Caki2 (cell line): ENCODE measurements at regions not wholly inside any gene's neighbourhood (a gene's known extent, or its start where the extent isn't known, plus 50 kb on each side); places are given as distances from the start of the nearest gene placed in this dataset.

Experiments
- DNase-seq: peaks from one replicate; pipeline ENCODE4 v3.0.0-alpha.2; 2015; ENCODE audit warnings: low read depth
- in situ Hi-C: cut with HindIII; loops from 2 replicates; pipeline ENCODE4 v1.10.0; 2016; ENCODE audit warnings: low sequenced_read_pairs, low pct_unique_long_range_greater_than_20kb, mixed read lengths

- in situ Hi-C loops: no loop called here
- DNase-seq: no peak
Measured at GRCh38 chr2:203654826-203655225, 51.6 kb upstream of the CD28 start.

GRCh38 chr2:203656522-203657287 lies 49.7 kb upstream of the CD28 start:
- DNase-seq: no peak
- in situ Hi-C loops: no loop called here
